ENCODE measurements at regions not wholly inside any gene's neighbourhood (a gene's known extent, or its start where the extent isn't known, plus 50 kb on each side); places are given as distances from the start of the nearest gene placed in this dataset.
A peak's percentile ranks its signal among the peaks of the same experiment; 100 is the strongest.
"Not testable (repeated sequence)": the region's sequence is repeated elsewhere in the genome, so short reads cannot be mapped to it uniquely, and the experiment has no call there.

DNA sequence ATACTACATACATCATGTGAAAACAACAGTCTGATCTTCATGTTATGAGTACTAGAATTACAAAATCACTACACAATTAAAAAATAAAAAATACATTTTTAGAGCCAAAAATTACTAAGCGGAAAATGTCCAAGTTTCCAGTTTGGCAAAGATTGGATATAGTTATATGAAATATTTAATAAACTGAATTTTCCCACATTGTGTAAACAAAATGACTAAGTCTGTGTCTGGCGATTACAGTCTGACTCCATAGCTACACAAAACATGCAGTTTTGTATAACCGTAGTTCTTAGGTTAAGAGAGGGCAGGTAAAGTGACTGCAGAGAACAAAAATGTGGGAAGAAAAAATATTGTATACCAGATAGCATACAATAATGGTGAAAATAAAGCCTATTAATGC lies 59.2 kb upstream of the TMEM47 start:
- no peak for DNase-seq (ENCODE audit: low read depth, low spot score)
- in situ Hi-C loops (cut with HindIII; ENCODE audit: low pct_unique_long_range_greater_than_20kb, low sequenced_read_pairs): no loop called here

DNA sequence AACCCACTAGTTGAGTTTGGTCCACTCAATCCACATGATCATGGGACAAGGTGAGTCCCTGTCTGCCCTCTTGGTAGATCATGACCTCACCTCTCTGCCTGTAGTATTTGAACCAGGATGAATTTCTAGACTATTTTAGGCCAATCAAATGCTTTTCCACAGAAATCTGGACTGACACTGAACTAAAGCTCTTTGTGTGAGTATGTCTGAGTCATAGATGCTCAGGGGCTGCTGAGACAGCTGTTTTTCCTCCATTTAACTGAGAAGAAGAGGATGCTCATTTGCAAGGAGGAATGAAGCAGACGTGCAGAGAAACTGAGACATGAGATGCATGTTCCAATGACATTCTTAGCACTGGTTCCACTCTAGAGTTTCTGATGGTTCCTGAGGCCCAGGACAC lies 77.3 kb upstream of the TMEM47 start:
- DNase-seq (ENCODE audit: low read depth, low spot score): peak; percentile 0
- in situ Hi-C loops (cut with HindIII; ENCODE audit: low pct_unique_long_range_greater_than_20kb, low sequenced_read_pairs): no loop called here

DNA sequence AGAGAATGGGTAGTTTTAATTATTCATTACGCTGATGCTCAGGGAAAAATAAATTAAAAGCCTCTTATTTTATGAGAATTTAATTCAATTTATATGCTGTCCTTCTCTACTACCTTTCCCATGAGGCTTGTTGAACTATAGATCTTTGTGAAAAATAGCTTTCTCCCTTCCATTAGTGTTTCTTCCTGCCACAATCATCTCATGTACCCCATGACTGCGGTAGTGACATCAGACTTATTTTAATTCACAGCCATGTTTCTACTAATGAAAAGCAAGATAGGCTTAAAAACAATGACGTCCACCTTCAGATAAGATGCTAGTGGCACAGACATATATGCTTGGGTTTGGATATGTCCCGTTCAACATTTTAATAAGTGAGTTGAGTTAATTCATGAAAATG lies 87.4 kb upstream of the TMEM47 start:
- DNase-seq (ENCODE audit: low read depth, low spot score): no peak
- in situ Hi-C loops (cut with HindIII; ENCODE audit: low pct_unique_long_range_greater_than_20kb, low sequenced_read_pairs): no loop called here

GRCh38 chrX:34749896-34750295 lies 92.8 kb upstream of the TMEM47 start:
- DNase-seq (ENCODE audit: low read depth, low spot score): no peak
- in situ Hi-C loops (cut with HindIII; ENCODE audit: low pct_unique_long_range_greater_than_20kb, low sequenced_read_pairs): no loop called here

DNA sequence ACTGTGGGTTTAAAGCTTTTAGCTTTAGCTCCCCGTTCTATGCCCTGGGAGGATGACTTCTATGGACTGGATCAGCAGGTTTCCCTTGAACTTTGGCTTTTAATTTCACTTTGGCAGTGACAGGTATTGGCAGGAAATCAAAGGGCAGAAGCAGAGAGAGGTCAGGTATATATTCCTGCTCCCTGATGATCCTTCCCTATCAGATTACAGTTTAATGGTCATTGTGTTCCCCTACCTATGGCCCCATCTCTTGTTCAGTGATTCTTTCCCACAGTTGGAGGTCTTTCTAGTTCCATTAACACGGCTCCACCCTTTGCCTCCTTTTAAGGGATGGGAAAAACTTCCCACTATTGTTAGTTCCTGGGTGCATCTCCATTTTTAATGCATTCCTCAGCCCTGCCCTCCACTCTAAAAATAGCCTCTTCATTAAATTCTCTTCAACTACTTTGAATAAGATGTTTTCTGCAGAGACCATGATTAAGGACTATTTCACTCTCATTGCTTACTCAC lies 107.8 kb upstream of the TMEM47 start:
- no peak for DNase-seq (ENCODE audit: low read depth, low spot score)
- in situ Hi-C loops (cut with HindIII; ENCODE audit: low pct_unique_long_range_greater_than_20kb, low sequenced_read_pairs): no loop called here

DNA sequence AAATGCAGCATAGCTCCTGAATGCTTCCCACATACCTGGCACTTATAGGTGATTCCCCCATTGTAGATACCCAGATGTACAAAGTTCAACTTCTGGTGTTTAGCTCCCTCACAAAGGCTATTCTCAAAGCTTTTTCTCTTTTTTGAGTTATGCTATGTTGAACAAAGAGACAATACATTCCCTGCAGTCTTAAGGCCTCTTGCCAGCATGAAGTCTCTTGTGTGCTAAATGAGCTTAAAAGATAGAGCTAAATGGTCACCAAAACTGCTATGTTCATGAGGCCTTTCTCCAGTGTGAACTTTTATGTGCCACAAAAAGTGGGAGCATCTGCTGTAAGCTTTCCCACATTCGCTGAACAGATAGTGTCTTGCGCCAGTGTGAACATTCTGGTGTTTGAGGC lies 111.2 kb upstream of the TMEM47 start:
- in situ Hi-C loops (cut with HindIII; ENCODE audit: low pct_unique_long_range_greater_than_20kb, low sequenced_read_pairs): no loop called here
- no peak for DNase-seq (ENCODE audit: low read depth, low spot score)

GRCh38 chrX:34770511-34770910 lies 113.4 kb upstream of the TMEM47 start:
- in situ Hi-C loops (cut with HindIII; ENCODE audit: low pct_unique_long_range_greater_than_20kb, low sequenced_read_pairs): no loop called here

DNA sequence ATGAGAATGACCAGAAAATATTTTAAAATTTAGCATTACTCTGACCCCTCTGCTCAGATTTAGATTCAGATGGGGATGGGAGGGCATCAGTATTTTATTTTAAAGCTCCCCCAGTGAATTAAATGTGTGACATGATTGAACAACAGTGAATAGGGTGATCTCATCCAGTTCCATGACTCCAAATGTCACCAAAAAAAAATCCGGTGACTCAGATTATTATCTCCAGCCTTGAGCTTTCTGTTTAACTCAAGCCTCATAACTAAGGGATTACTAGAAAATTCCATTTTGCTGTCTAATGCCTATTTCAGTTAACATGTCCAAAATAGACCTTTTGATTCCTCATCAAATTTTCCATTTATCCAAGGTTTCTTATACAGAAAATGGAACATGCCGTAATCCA lies 121.8 kb upstream of the TMEM47 start:
- DNase-seq (ENCODE audit: low read depth, low spot score): no peak
- in situ Hi-C loops (cut with HindIII; ENCODE audit: low pct_unique_long_range_greater_than_20kb, low sequenced_read_pairs): no loop called here

More at GRCh38 chrX:34770511-34770910, 113.4 kb upstream of the TMEM47 start:
- no peak for DNase-seq (ENCODE audit: low read depth, low spot score)

- no peak for DNase-seq (ENCODE audit: low read depth, low spot score)
- in situ Hi-C loops (cut with HindIII; ENCODE audit: low pct_unique_long_range_greater_than_20kb, low sequenced_read_pairs): no loop called here
These were observed 132.9 kb upstream of the TMEM47 start for GRCh38 chrX:34790026-34790425.

DNA sequence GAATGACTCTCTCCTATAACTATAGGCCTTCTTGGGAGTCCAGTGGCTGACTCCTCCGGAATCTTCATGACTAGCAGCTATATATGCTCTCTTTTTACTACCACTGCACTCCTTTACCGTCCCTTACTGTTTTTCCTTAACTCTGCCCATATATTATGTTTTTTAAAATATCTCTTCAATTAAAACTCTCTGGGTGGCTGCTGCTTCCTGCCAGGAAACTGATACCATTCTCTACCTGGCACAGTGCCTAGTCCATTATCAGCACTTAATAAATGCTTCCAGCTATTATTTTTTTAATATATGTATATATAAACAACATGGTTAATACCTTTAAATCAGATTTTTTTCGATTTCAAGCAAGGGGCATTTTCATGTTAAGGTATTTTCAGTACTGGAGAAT lies 136.6 kb upstream of the FAM47B start:
- DNase-seq (ENCODE audit: low read depth, low spot score): no peak
- in situ Hi-C loops (cut with HindIII; ENCODE audit: low pct_unique_long_range_greater_than_20kb, low sequenced_read_pairs): no loop called here

DNA sequence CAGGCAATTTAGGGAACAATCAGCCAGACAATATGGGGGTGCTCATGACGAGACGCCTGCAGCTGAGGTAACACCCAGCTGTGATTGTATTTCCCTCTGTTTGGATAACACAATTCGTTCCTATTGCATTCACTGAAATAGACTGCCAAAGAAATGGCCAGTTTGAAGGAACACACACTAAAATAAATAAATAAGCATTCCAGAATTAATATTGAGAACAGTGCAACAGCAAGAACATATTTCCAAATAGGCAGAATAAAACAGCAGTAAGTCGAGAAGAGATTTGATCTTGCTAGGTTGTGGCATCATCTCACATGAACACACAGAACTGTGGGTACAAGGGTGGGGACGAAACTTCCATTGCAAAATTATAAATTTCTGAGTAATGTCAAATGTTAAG lies 133.5 kb upstream of the FAM47B start:
- DNase-seq (ENCODE audit: low read depth, low spot score): no peak
- in situ Hi-C loops (cut with HindIII; ENCODE audit: low pct_unique_long_range_greater_than_20kb, low sequenced_read_pairs): no loop called here

GRCh38 chrX:34810364-34810763 lies 132.2 kb upstream of the FAM47B start:
- DNase-seq (ENCODE audit: low read depth, low spot score): no peak
- in situ Hi-C loops (cut with HindIII; ENCODE audit: low pct_unique_long_range_greater_than_20kb, low sequenced_read_pairs): no loop called here

DNA sequence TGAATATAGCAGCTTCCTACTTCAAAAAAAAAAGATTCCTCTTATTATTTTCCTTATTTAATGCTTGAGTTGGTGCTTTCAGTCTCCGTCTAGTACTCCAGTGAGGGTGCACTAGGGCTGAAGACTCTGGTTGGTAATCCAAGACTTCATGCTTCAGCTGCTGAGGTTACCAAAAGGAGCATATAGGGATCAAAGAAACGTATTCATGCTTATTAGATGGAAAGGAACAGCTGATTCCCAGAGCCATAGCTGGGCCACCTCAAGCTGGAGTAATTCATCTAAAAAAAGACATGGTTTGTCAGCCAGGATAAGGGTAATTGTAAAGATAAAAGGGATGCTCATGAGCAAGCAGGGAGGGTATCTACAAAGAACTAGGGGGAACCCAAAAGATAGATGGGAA lies 131.7 kb upstream of the FAM47B start:
- no peak for DNase-seq (ENCODE audit: low read depth, low spot score)
- in situ Hi-C loops (cut with HindIII; ENCODE audit: low pct_unique_long_range_greater_than_20kb, low sequenced_read_pairs): no loop called here

GRCh38 chrX:34813618-34814017 lies 129.0 kb upstream of the FAM47B start:
- DNase-seq (ENCODE audit: low read depth, low spot score): no peak
- in situ Hi-C loops (cut with HindIII; ENCODE audit: low pct_unique_long_range_greater_than_20kb, low sequenced_read_pairs): no loop called here

DNA sequence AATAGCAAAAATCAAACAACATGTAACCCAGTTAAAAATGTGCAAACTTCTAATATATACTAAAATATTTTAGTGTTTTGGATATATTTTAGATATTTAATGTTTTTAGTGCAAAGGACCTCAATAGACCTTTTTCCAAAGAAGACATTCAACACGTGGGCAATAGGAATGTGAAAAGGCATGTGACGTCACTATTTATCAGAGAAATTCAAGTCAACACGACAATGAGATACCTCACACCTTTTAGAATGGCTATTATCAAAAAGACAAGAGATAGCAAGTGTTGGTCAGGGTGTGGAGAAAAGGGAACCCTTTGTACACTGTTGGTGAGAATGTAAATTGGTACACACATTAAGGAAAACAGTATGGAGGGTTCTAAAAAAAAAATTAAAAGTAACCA lies 115.6 kb upstream of the FAM47B start:
- DNase-seq (ENCODE audit: low read depth, low spot score): no peak
- in situ Hi-C loops (cut with HindIII; ENCODE audit: low pct_unique_long_range_greater_than_20kb, low sequenced_read_pairs): no loop called here

- in situ Hi-C loops (cut with HindIII; ENCODE audit: low pct_unique_long_range_greater_than_20kb, low sequenced_read_pairs): no loop called here
- DNase-seq (ENCODE audit: low read depth, low spot score): no peak
These were observed 103.1 kb upstream of the FAM47B start for GRCh38 chrX:34839451-34839850.

GRCh38 chrX:34841205-34841604 lies 101.4 kb upstream of the FAM47B start:
- DNase-seq (ENCODE audit: low read depth, low spot score); in situ Hi-C loops (cut with HindIII; ENCODE audit: low pct_unique_long_range_greater_than_20kb, low sequenced_read_pairs): not testable (repeated sequence)

DNA sequence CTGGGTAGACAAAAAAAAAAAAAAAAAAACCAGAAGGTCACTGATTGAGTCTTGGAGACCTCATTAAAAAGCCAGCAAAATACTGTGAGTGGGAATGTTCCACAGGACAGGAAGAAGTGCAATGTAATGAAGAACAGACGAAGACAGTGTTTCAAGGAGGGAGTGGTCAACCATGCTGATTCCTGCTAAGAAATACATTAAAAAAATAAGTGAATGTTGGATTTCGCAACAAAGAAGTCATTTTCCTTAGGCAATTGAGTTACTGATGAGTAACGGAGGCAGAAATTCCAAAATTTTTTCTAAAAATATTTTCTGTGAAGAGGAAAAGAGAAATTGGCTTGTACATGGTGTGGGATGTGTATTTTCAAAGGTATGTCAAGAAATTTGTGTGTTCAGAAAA lies 94.3 kb upstream of the FAM47B start:
- in situ Hi-C loops (cut with HindIII; ENCODE audit: low pct_unique_long_range_greater_than_20kb, low sequenced_read_pairs): no loop called here
- DNase-seq (ENCODE audit: low read depth, low spot score): no peak

- in situ Hi-C loops (cut with HindIII; ENCODE audit: low pct_unique_long_range_greater_than_20kb, low sequenced_read_pairs): no loop called here
- no peak for DNase-seq (ENCODE audit: low read depth, low spot score)
These were observed 93.2 kb upstream of the FAM47B start for GRCh38 chrX:34849371-34849770.

- DNase-seq (ENCODE audit: low read depth, low spot score): no peak
- in situ Hi-C loops (cut with HindIII; ENCODE audit: low pct_unique_long_range_greater_than_20kb, low sequenced_read_pairs): no loop called here
These were observed 83.4 kb upstream of the FAM47B start for GRCh38 chrX:34859191-34859590.
